GM13976 (cell line): ENCODE measurements at regions not wholly inside any gene's neighbourhood (a gene's known extent, or its start where the extent isn't known, plus 50 kb on each side); places are given as distances from the start of the nearest gene placed in this dataset.

ENCODE experiments used
- DNase-seq: peaks from one replicate; pipeline ENCODE4 v3.0.0; 2012; ENCODE audit warnings: low spot score
- in situ Hi-C: fragments of 300-500 bp; cut with MboI; formaldehyde crosslinking; loops from one replicate; pipeline ENCODE4 v1.12.0; 2022; ENCODE audit warnings: low sequenced_read_pairs, mixed read lengths, inconsistent platforms; ENCODE audit not compliant: unreplicated experiment
- TF ChIP-seq, protein P1 (sequence below): IDR thresholded peaks from 2 replicates; pipeline ENCODE4 v1.5.1; 2012; ENCODE audit warnings: borderline replicate concordance, mild to moderate bottlenecking; ENCODE audit not compliant: insufficient read depth; ENCODE audit errors: extremely low read depth, missing control alignments, control extremely low read depth

DNA sequence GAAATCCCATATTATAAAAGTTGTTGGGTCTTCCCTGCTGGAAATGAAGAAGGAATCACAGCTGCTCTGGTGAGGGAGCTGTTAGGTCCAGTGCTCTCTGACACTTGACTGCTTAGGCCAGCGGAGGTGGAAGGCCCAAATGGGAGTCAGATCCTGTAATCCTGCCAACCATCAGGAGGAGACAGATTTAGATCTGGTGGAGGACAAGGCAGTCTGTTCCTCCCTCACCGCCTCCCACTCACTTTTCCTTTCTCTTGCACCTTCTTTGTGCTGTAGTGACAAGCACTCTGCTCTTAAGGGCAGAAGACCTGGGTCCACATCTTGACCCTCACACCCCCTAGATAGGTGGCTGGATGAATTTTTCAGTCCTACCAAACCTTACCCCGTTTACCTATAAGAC lies 59.7 kb upstream of the CHST1 start:
- TF ChIP-seq, protein P1, sequence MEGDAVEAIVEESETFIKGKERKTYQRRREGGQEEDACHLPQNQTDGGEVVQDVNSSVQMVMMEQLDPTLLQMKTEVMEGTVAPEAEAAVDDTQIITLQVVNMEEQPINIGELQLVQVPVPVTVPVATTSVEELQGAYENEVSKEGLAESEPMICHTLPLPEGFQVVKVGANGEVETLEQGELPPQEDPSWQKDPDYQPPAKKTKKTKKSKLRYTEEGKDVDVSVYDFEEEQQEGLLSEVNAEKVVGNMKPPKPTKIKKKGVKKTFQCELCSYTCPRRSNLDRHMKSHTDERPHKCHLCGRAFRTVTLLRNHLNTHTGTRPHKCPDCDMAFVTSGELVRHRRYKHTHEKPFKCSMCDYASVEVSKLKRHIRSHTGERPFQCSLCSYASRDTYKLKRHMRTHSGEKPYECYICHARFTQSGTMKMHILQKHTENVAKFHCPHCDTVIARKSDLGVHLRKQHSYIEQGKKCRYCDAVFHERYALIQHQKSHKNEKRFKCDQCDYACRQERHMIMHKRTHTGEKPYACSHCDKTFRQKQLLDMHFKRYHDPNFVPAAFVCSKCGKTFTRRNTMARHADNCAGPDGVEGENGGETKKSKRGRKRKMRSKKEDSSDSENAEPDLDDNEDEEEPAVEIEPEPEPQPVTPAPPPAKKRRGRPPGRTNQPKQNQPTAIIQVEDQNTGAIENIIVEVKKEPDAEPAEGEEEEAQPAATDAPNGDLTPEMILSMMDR: no peak
- no peak for DNase-seq
- in situ Hi-C loops: no loop called here

DNA sequence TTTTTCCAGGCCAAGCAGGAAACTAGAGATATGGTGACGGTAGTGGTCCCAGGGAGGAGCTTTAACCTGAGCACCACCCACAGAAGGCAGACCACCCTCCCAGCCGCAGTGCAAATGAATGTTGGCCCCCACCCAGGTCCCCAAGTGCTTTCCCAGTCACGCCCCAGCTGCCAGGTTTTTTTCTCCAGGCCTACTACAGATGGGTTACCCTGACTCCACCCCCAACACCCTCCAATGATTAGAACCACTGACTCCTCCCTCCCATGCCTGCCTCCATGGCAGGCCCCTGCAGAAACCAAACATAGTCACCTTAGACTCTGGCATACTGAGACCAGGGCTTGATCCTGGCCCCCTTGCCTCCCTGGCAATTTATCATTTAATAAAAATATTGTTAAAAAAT lies 58.7 kb upstream of the CHST1 start:
- no peak for DNase-seq
- in situ Hi-C loops: no loop called here
- TF ChIP-seq, protein P1: no peak

DNA sequence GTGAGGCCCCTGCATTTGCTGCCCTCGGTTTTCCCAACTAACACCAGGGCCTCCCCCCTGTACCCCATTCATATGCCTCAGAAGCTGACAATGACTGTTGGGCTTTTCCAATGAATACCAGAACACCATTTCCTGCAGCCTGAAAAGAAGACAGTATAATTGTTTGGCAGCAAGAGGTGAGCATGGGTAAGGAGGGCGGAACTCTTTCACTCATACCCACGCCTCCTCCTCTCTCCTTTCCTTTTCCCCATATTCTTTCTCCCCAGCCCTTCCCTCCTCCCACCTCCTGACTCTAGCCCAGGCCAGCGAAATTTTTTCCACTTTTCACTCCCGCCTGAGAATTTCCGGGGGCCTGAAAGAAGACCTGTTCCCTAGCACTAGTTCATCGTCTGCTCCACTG lies 58.0 kb upstream of the CHST1 start:
- DNase-seq: no peak
- TF ChIP-seq, protein P1: no peak
- in situ Hi-C loops: no loop called here

DNA sequence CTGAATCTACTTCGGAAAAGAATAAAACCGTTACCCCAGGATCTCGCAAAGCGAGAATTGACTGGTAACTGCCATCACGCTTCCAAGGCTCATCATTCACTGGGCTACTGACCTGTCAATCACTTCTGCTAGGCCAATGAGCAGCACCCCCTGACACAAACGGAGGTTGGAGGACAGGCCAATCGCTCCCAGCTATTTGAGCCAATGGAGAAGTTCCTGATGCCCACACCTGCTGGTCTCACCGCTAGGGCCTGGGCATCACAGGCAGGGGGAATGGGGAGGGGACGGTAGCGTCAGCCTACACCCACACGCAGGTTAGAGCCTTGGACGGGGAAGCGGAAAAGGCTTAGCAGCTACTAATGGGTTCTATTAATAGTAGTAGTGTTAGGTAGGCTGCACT lies 56.7 kb upstream of the CHST1 start:
- no peak for DNase-seq
- in situ Hi-C loops: no loop called here
- TF ChIP-seq, protein P1: no peak

DNA sequence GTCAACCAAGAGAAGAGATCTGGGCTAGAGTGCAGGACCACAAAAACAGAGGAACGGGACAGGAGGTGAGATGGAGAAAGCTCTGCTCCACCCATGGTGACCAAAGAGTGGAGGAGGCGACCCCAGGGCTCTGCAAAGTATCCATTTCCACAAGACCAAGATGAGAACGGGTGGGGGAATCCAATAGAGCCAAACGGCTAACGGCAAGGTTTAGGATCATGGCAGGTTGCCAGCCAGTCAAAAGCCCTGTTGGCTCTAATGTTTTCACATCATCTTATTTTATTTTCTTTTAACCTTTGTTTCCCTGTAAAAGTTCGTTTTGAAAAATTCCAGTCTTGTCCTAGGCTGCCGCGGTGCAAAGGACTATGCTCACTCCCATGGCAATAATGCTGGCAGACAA lies 52.1 kb upstream of the CHST1 start:
- DNase-seq: no peak
- in situ Hi-C loops: no loop called here
- TF ChIP-seq, protein P1: no peak

DNA sequence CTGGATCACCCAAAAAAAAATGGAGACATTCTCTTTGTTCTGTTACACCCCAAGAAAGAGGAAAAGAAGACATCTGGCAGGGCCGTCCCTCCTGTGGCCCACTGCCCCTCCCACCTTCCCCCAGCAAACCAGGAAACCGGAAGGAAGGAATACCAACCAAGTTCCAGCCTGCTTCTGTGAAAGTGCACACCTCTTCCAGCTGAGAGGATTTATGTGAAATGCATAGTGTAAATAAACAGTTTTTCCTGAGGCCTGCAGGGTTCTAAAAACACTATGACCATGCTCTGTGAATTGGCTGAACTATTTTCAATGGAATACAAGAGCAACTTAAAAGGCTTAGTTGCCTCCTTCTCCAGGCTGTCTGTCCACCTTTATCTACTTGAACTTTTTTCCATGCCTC lies 50.0 kb upstream of the CHST1 start:
- no peak for DNase-seq
- TF ChIP-seq, protein P1: no peak
- in situ Hi-C loops: no loop called here
